OCI-LY7 (cell line): ENCODE measurements at regions not wholly inside any gene's neighbourhood (a gene's known extent, or its start where the extent isn't known, plus 50 kb on each side); places are given as distances from the start of the nearest gene placed in this dataset.

Source experiments
- BruUV-seq: library from RNA; stranded (reverse); fragments of 400-500 nt; replicated peaks from 2 replicates; lab custom pipeline; 2021; lab: Mats Ljungman, UMichigan
- CTCF ChIA-PET: fragments of 300-600 bp; sonication (Branson Sonifier 250); formaldehyde crosslinking; loops from one replicate; lab custom pipeline; 2022; ENCODE audit warnings: antibody characterized with exemption; ENCODE audit not compliant: unreplicated experiment; lab: Charles Lee
- POLR2A ChIA-PET: fragments of 300-600 bp; sonication (Branson Sonifier 250); formaldehyde crosslinking; loops from one replicate; lab custom pipeline; 2022; ENCODE audit warnings: antibody characterized with exemption; lab: Charles Lee
- DNase-seq: peaks from one replicate; pipeline ENCODE4 v3.0.0-alpha.2; 2015; ENCODE audit warnings: low spot score
- H2AFZ ChIP-seq: fragments of 200-600 bp; sonication (generic), shearing (Covaris generic); 2 replicates; pipeline ENCODE4 v1.6.1; 2014; ENCODE audit warnings: mild to moderate bottlenecking, antibody characterized with exemption, low read length, moderate library complexity
- H3K27ac ChIP-seq: fragments of 200-600 bp; sonication (generic); 2 replicates; pipeline ENCODE4 v1.5.1; 2014; ENCODE audit warnings: mixed run types, low read depth, mild to moderate bottlenecking, moderate library complexity, low read length, inconsistent platforms; ENCODE audit not compliant: poor library complexity, severe bottlenecking
- H3K36me3 ChIP-seq: fragments of 200-600 bp; sonication (generic); 2 replicates; pipeline ENCODE4 v1.6.1; 2014; ENCODE audit warnings: mild to moderate bottlenecking, antibody characterized with exemption, low read length, moderate library complexity, mixed read lengths; ENCODE audit not compliant: insufficient read depth
- H3K4me1 ChIP-seq: fragments of 200-600 bp; sonication (generic); 2 replicates; pipeline ENCODE4 v1.5.1; 2014; ENCODE audit warnings: mild to moderate bottlenecking, low read length; ENCODE audit not compliant: insufficient read depth, poor library complexity, severe bottlenecking
- H3K4me2 ChIP-seq: fragments of 200-600 bp; sonication (generic); 2 replicates; pipeline ENCODE4 v1.6.1; 2014; ENCODE audit warnings: mild to moderate bottlenecking, low read length
- H3K4me3 ChIP-seq: fragments of 200-600 bp; sonication (generic); 2 replicates; pipeline ENCODE4 v1.5.1; 2014; ENCODE audit warnings: mild to moderate bottlenecking, low read depth, low read length; ENCODE audit not compliant: poor library complexity, severe bottlenecking
- H3K79me2 ChIP-seq: fragments of 200-600 bp; sonication (generic); 2 replicates; pipeline ENCODE4 v1.6.1; 2016; ENCODE audit warnings: low read depth, mild to moderate bottlenecking, low read length, moderate library complexity, mixed read lengths; ENCODE audit not compliant: insufficient read depth
- H3K9me2 ChIP-seq: fragments of 200-600 bp; sonication (generic); 2 replicates; pipeline ENCODE4 v1.6.1; 2016; ENCODE audit warnings: mild to moderate bottlenecking, low read length, mixed read lengths; ENCODE audit not compliant: insufficient read depth
- H3K9me3 ChIP-seq: fragments of 200-600 bp; sonication (generic); 2 replicates; pipeline ENCODE4 v1.6.1; 2014; ENCODE audit warnings: mild to moderate bottlenecking, mixed run types, low read length, mixed read lengths
- H4K20me1 ChIP-seq: fragments of 200-600 bp; sonication (generic); 2 replicates; pipeline ENCODE4 v1.6.1; 2014; ENCODE audit warnings: mild to moderate bottlenecking, antibody characterized with exemption, low read length, moderate library complexity, mixed read lengths; ENCODE audit not compliant: insufficient read depth
- CTCF ChIP-seq: fragments of 200-600 bp; sonication (generic); conservative IDR thresholded peaks from 2 replicates; pipeline ENCODE4 v1.5.1; 2014; ENCODE audit warnings: mild to moderate bottlenecking, antibody characterized with exemption, low read length, moderate library complexity, mixed read lengths
- EZH2phosphoT487 ChIP-seq: fragments of 200-600 bp; sonication (generic); IDR thresholded peaks from 2 replicates; pipeline ENCODE4 v1.6.1; 2018; ENCODE audit warnings: low read depth, borderline replicate concordance, mild to moderate bottlenecking, mixed run types, antibody characterized with exemption, low read length, moderate library complexity, mixed read lengths
- intact Hi-C: fragments of 100-400 bp; cut with micrococcal nuclease; formaldehyde crosslinking; loops from one replicate; pipeline ENCODE4 v1.10.0; 2022; ENCODE audit not compliant: unreplicated experiment

DNA sequence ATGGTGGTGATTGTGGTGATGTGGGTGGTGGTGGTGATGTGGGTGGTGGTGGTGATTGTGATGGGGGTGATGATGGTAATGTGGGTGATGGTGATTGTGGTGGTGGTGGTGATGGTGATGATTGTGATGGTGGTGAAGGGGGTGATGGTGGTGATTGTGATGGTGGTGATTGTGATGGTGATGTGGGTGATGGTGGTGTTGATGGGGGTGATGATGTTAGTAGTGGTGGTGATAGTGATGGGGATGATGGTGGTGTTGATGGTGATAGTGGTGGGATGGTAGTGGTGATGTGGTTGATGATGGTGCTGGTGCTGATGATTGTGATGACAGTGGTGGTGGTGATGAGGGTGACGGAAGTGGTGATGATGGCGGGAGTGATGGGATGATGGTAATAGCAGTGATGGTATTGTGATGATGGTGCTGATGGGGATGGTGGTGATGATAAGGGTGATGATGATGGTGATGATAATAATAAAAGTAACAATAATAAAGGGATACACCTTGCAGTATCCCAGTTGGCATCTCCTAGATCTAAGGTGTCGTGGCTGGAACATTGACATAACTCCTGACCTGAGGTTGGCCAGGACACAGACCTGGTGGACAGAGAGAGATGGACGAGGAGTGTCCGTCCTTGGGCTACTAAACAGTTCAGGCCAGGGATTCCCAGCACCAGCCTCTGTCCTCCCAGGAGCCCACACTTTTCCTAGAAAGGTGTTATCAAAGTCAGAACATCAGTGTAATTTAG, 344.5 kb downstream of the SEC14L1 start:
- no peak overlapping the region for H3K4me3 ChIP-seq
- no peaks in the 10 kb centered on the region for H3K9me2 ChIP-seq
- no TSS peak for BruUV-seq
- intact Hi-C loops = no loop called here
- TF ChIP-seq CTCF = no peak
- TF ChIP-seq EZH2phosphoT487 = no peak
- peaks cover under 1% of the 10 kb centered on the region for H3K4me1 ChIP-seq
- H3K27ac ChIP-seq = no peak overlapping the region
- peaks cover 4% of the 10 kb centered on the region; the same call in 1 of the 2 replicates for H3K9me3 ChIP-seq
- no peak for DNase-seq
- ChIA-PET POLR2A (no interaction called here), CTCF (no interaction called here)
- no peak overlapping the region for H2AFZ ChIP-seq
- H3K79me2 ChIP-seq = peaks cover 42% of the 10 kb centered on the region
- no peak overlapping the region for H3K4me2 ChIP-seq
- no peaks in the 10 kb centered on the region for H4K20me1 ChIP-seq
- peaks cover 100% of the 10 kb centered on the region for H3K36me3 ChIP-seq

GRCh38 chr17:77487211-77487629, 346.5 kb downstream of the SEC14L1 start:
- H3K4me2 ChIP-seq = no peak overlapping the region
- H3K9me2 ChIP-seq = no peaks in the 10 kb centered on the region
- H4K20me1 ChIP-seq = no peaks in the 10 kb centered on the region
- no peak overlapping the region for H3K27ac ChIP-seq
- BruUV-seq = no TSS peak
- CTCF ChIA-PET = no interaction called here
- no peak for DNase-seq
- no peak overlapping the region for H3K4me3 ChIP-seq
- intact Hi-C loops = no loop called here
- H2AFZ ChIP-seq = no peak overlapping the region
- POLR2A ChIA-PET = no interaction called here
- H3K9me3 ChIP-seq = peaks cover 4% of the 10 kb centered on the region; the same call in 1 of the 2 replicates
- peaks cover 28% of the 10 kb centered on the region for H3K79me2 ChIP-seq
- peaks cover 20% of the 10 kb centered on the region for H3K4me1 ChIP-seq
- peaks cover 100% of the 10 kb centered on the region for H3K36me3 ChIP-seq
- TF ChIP-seq EZH2phosphoT487 = no peak
- no peak for TF ChIP-seq CTCF
